NOMO-1 (cell line): ENCODE measurements at regions not wholly inside any gene's neighbourhood (a gene's known extent, or its start where the extent isn't known, plus 50 kb on each side); places are given as distances from the start of the nearest gene placed in this dataset.
"Not testable (repeated sequence)": the region's sequence is repeated elsewhere in the genome, so short reads cannot be mapped to it uniquely, and the experiment has no call there.

ENCODE experiments used
- DNase-seq, 2 experiments: peaks; one replicate each; lab custom pipeline; 2025; ENCODE audit not compliant: unreplicated experiment in 2 of 2; lab: John Stamatoyannopoulos, UW

DNA sequence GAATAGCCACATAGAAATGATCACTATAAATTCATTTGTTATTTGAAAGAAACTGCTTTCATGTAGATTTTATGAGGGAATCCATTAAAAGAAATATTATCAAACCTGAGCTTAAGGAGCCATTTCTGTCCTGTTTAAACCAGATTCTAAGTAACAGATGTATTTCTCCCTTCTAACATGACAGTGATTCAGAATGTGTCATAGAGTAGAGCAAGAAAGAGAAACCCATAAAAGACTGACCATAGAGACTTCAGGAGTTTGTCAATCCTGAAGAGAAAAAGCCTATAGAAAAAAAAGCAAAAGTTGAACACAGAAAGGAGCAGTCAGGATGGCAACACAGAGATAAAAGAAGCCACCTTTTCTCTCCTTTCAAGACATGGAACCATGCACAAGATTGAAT is 390.6 kb downstream of the PRIM2 start:
- not testable (repeated sequence) for DNase-seq

DNA sequence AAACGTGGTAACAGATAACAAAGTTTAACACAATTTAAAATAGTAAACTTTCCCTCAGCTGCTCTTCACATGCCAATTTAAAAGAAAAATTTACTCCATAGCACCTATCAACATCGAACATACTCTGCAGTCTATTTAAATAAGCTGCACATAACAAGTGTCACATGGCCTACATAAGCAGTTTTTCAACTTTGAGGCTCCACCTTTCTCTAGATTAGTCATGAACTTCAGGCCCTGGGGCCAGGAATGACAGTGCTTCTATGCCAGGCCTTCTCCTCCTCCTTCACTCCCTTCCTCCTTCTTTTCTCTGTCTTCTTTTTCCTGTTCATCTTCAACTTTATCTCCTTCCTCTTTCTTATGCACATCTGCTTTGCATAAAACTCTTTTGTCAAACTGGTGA is 405.1 kb downstream of the PRIM2 start:
- not testable (repeated sequence) for DNase-seq

DNA sequence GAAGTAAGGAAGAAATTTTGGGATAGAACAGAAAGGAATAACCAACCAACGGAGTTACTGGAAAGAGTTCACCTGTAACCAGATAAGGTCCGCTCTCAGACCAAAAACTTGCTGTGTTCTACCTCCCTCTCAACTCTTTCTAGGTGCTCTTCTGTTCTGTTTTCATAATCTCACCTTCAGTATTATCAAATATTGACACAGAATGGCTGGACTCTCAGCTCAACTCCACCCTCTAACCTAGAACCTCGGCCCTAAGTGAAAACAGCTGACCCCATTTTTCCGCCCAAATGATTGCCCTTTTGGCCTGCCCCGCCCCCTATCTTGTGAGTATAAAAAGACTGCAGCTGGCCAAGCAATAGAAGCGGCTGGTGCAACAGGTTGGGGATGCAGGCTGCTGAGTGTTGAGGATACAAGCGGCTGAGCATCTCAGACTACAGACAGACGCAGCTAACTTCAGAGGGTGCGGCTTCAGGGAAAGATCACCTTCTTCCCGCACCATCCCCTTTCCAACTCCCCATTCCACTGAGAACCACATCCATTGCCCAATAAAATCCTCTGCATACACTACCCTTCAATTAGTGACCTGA is 406.5 kb downstream of the PRIM2 start:
- DNase-seq = not testable (repeated sequence)

DNA sequence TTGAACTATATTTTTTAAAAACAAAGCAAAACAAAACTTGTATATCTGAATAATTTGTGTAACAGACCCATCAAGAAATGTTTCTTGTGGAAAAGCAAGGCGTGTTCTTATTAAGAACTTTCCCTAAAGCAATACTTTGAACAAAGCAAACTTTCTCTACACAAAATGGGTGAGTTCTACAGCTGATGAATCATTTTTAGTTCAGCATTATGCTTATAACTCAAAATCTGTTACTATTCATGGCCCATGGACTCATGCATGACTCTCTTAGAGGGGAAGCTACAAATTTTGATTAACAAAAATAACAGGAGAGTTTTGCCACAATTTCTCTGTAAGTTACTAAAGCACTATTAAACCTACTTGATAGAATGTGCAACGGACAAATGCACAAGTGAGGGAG is 412.0 kb downstream of the PRIM2 start:
- not testable (repeated sequence) for DNase-seq

GRCh38 chr6:57730726-57731125 is 413.3 kb downstream of the PRIM2 start:
- not testable (repeated sequence) for DNase-seq

DNA sequence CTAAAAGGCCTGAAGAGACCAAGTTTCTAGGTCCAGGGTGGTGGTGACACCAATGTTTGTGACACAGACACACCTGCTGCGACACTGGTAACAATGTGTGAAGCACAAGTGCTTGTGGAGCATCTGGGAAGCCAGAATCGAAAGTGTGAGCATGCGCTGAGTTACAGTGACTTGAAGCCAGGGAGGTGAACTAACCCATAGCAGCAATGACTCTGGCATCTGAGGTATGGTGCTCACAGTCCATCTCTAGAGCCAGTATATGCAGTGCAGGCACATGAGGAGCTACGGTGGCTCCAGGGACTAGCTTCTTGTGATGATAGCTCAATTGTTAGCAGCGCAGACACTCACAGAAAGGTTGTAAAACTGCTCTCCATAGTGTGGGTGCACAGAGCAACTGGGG is 430.3 kb downstream of the PRIM2 start:
- not testable (repeated sequence) for DNase-seq

DNA sequence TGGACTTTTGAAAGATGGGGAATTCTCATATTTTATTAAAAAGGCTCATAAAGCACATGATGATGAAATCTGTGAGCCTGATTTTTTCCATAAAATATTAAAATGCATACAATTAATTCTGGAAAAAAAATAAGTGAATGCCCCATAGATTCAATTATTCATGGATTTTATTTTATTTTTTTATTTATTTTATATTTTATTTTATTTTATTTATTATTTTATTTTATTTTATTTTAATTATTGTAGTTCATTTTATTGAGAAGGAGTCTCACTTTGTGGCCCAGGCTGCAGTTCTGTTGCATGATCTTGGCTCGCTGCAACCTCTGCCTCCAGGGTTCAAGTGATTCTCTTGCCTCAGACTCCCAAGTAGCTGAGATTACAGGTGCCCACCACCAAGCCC is 442.4 kb downstream of the PRIM2 start:
- not testable (repeated sequence) for DNase-seq

GRCh38 chr6:57792720-57793397 is 475.4 kb downstream of the PRIM2 start:
- not testable (repeated sequence) for DNase-seq

GRCh38 chr6:57793398-57793762 is 475.9 kb downstream of the PRIM2 start:
- DNase-seq = not testable (repeated sequence)

GRCh38 chr6:57799703-57800479 is 482.5 kb downstream of the PRIM2 start:
- DNase-seq = not testable (repeated sequence)

GRCh38 chr6:57808581-57808980 is 491.2 kb downstream of the PRIM2 start:
- not testable (repeated sequence) for DNase-seq

- DNase-seq = not testable (repeated sequence)
Observed at GRCh38 chr6:57809454-57809853, 492.0 kb downstream of the PRIM2 start.

DNA sequence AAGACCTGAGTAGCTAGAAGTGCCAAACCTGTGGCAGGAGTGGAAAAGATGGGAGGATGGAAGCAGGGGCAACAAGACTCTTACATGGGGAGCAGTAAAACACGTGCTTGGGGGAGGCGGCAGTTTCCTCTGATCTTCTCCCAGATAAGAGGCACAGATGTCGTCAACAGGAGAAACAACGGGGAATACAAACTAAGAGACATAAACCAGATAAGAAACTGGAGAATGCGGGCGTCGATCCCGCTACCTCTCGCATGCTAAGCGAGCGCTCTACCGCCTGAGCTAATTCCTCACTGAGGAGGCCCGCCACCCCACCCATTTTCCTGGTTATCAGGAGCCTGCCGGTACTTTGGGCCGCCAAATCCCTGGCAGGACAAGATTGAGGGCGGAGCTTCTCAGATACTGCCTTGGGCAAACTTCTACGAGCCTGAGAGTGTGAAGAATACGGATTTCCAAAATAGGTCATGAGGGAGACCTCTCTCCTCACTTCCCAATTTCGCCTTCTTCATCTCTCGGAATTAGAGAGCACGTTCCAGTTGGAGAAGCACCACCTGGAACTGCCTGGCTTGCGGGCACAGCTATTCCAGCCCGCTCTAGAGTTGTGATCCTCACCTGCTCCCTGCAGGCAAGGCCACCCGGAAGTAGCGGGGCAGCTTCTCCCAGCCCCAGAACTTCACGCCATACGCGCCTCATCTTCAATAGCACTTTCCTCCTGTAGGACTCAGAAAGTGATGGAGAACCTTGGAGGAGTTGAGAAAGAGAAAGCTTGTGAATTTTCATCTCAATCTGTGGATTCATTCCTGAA is 496.0 kb downstream of the PRIM2 start:
- DNase-seq = not testable (repeated sequence)

- DNase-seq = not testable (repeated sequence)
Observed at GRCh38 chr6:57815826-57816225, 498.4 kb downstream of the PRIM2 start.

DNA sequence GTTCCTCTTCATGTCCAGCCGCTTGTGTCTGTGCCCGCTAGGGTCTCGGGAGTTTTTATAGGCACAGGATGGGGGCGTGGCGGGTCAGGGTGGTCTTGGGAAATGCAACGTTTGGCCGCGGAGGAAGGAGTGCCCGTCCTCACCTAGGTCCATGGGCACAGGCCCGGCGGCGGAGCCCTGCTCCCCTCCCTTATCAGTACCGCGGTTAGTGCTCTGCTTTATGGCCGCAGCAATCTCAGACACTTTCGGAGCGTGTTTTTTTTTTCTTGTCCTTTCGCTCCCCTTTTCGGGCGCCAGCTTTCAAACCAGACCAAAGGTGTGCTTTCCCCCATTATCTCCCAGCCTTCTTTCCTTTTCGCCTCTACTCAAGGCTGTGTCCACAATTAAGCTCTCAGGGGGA is 503.9 kb downstream of the PRIM2 start:
- not testable (repeated sequence) for DNase-seq

GRCh38 chr6:57822448-57822847 is 505.0 kb downstream of the PRIM2 start:
- DNase-seq = not testable (repeated sequence)

DNA sequence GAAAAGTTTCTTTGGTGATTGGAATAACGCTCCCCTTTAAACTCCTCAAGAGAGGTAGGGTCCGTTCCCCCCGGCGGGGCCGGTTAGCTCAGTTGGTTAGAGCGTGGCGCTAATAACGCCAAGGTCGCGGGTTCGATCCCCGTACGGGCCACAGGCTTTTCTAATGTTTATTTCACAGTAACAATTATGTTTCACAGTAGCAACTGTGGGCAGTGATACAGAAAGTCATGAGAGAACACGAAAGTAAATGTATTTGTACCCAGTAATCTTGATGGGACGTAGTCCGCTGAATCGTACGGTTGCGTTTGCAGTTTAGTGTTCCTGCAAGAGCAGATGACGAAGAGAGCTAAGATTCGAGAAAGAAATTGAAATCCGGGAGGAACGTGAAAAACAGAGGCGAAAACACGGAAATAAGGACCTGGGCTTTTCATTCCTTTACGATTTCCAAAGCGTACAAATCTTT is 505.5 kb downstream of the PRIM2 start:
- no peak for DNase-seq

DNA sequence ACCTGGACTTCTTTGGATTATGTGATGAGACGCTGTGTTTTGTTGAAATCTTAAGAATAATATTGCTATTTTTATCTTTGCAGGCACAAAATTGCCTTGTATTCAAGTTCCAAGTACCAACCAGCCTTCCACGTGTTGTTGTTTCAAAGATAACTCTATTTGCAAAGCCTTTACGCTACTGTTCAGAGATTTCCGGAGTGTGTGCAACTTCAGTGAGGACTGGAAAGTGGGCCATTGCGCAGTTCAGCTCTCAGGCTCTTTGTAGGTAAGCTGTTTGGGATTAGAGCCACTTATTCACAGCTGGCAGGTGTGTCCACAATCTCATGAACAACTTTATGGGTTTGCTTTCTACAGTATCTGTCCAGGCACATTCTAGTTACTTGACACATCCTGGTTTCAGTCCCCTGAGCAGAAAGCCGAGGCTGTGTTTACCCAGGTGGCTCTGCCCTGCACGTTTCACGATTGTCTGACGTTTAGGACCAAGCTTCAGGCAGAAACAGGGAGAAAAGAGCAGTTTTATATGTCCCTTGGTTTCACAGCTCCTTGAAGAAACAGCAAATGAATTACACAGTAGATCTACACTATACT is 520.3 kb downstream of the PRIM2 start:
- DNase-seq = not testable (repeated sequence)

- DNase-seq = not testable (repeated sequence)
Observed at GRCh38 chr6:57841551-57841950, 524.1 kb downstream of the PRIM2 start.

DNA sequence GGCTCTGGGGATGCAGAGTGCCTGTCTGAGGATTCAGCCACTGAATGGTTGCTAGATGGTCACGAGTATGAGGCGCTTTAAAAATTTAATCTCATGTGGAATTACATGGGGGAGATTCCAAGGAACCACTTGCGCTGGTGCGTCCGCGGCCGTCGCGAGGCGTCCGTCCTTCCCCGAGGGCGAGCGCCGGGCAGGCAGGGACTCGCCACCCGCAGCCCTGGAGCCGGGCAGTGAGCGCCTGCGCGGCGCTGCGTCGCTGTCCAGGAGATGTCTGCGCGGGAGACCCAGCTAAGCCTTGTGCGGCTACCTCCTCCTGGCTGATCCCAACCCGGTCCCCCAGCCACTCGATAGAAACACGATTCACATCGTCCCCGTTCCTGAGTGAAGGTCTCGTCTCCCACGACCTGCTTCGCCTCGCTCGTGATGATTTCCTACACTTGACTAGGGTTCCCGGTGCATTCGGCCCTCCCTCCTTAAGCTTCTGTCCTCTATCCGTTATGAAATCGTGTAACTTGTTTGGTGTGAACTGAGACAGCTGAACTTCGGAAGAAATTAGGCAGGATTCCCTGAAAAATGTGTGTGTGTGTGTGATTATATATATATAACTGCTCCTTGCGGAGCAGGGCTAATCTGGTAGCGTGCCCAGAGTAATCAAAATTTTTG is 536.4 kb downstream of the PRIM2 start:
- not testable (repeated sequence) for DNase-seq
